BLaER1 treated with 17β-estradiol and CSF1 and Interleukin-3, amounts not matched to agents 10 nM and 100 nM (cell line): ENCODE measurements at regions not wholly inside any gene's neighbourhood (a gene's known extent, or its start where the extent isn't known, plus 50 kb on each side); places are given as distances from the start of the nearest gene placed in this dataset.
"Not testable (repeated sequence)": the region's sequence is repeated elsewhere in the genome, so short reads cannot be mapped to it uniquely, and the experiment has no call there.

ENCODE experiments used
- H3K27ac ChIP-seq, 11 experiments: shearing (Covaris generic); formaldehyde crosslinking; 2 replicates each; pipeline ENCODE4 v1.8.1; 2022
- H3K27me3 ChIP-seq, 11 experiments: shearing (Covaris generic); formaldehyde crosslinking; 2 replicates each; pipeline ENCODE4 v1.8.1; 2022
- H3K36me3 ChIP-seq, 11 experiments: shearing (Covaris generic); formaldehyde crosslinking; 2 replicates each; pipeline ENCODE4 v1.8.1; 2022
- H3K4me1 ChIP-seq, 10 experiments: shearing (Covaris generic); formaldehyde crosslinking; 2 replicates each; pipeline ENCODE4 v1.8.1; 2022
- H3K4me2 ChIP-seq, 11 experiments: shearing (Covaris generic); formaldehyde crosslinking; 2 replicates each; pipeline ENCODE4 v1.8.1; 2022
- H3K4me3 ChIP-seq, 10 experiments: shearing (Covaris generic); formaldehyde crosslinking; 2 replicates each; pipeline ENCODE4 v1.8.1; 2022
- H3K9ac ChIP-seq, 11 experiments: shearing (Covaris generic); formaldehyde crosslinking; 2 replicates each; pipeline ENCODE4 v1.8.1; 2022
- H3K9me3 ChIP-seq, 11 experiments: shearing (Covaris generic); formaldehyde crosslinking; replicated peaks in 1 of 11; 2 replicates each; pipeline ENCODE4 v1.8.1; 2022
- H4K20me1 ChIP-seq, 11 experiments: shearing (Covaris generic); formaldehyde crosslinking; 2 replicates each; pipeline ENCODE4 v1.8.1; 2022
- Cebpa-rat ChIP-seq, 11 experiments: shearing (Covaris generic); IDR thresholded peaks; 2 replicates each; pipeline ENCODE4 v1.8.1; 2022

DNA sequence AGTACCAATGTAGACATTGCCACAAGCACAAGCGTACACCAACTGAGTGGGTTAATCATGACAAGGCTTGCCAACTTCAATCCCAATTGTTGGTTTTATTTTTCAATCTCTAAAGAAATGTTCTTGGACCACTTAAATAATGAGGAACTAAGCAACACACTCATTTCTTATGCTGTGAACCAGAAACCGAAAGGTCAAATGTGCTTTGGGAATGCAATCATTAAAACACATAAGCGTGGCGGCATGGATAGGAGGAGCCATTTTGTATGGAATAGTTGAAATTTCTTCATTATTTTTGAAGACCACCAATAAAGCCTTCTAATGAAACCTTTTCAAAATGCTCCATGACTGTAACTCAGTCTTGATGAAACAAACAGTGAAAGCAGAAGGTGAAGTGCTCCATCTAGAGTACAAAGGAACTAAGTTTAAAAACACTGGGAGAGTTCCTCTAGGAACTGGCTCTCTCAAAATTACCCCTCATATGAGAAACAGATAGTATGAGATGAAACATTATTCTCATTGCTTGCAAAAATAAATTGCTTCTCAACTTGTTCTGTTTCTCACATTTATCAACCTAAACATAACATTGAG is 113.2 kb upstream of the CHST9 start:
- Histone ChIP-seq H3K4me1 (no peaks in the 10 kb centered on the region), H3K27me3 (no peaks in the 10 kb centered on the region), H3K4me3 (no peak overlapping the region), H3K9ac (no peak overlapping the region), H3K9me3 (no peaks in the 10 kb centered on the region), H4K20me1 (no peaks in the 10 kb centered on the region), H3K27ac (no peak overlapping the region), H3K36me3 (no peaks in the 10 kb centered on the region), H3K4me2 (no peak overlapping the region)
- TF ChIP-seq Cebpa-rat (IDR thresholded peaks at IDR 0.05) = no peak

DNA sequence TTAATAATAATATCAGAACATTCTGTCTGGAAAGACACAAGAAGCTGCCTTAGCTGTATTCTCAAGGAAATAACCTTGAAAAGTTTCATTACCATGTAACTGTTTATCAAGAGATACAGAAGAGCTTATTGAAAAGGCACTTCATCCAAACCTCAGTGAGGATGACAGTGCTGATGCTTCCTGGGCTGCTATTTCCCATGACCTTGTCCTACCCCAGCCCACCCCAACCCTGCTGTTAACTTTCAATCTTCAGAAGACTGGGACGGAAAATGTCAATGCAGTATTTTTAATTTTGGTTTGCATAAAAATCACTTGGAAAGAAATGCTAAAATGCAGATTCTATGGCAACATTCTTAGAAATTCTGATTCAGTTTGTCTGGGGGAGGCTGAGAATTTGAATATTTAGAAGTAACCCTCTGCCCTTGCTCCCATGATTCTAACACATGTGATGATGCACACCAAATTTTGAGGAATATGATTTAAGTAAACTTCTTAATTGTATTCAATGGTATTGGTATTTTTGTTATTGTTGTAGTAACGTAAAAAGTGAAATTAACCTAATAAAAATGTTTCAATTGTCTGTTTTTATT is 101.0 kb upstream of the CHST9 start:
- H3K27ac ChIP-seq, H3K36me3 ChIP-seq, H3K4me1 ChIP-seq, H3K4me2 ChIP-seq, H3K4me3 ChIP-seq, H4K20me1 ChIP-seq, H3K27me3 ChIP-seq, H3K9me3 ChIP-seq, H3K9ac ChIP-seq: not testable (repeated sequence)

DNA sequence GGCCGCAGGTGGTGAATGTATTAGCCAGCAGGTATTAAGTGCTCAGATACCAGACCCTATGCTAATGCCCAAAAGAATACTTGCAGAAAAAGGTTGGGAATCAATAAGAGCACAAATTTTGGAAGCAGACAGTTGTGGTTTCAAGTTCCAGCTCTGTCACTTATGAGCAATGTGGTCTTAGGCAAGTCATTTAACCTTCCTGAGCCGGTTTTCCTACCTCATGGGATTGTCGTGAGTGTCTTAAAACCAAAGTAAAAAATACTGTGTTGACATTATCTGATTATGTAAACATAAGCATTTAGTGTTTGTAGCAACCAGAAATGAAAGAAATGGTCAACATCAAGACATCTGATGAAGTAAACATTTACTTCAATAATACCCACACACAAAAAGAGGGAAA is 93.0 kb upstream of the CHST9 start:
- H3K36me3 ChIP-seq = no peaks in the 10 kb centered on the region
- no peaks in the 10 kb centered on the region for H3K27me3 ChIP-seq
- H3K9ac ChIP-seq = no peak overlapping the region
- no peak overlapping the region for H3K4me2 ChIP-seq
- no peaks in the 10 kb centered on the region for H3K9me3 ChIP-seq
- no peak overlapping the region for H3K27ac ChIP-seq
- no peak overlapping the region for H3K4me3 ChIP-seq
- peaks cover 0 to 15% (median 4%) of the 10 kb centered on the region in 10 experiments; a peak in 9 of 20 replicates for H3K4me1 ChIP-seq
- TF ChIP-seq Cebpa-rat (IDR thresholded peaks at IDR 0.05) = no peak
- H4K20me1 ChIP-seq = no peaks in the 10 kb centered on the region

DNA sequence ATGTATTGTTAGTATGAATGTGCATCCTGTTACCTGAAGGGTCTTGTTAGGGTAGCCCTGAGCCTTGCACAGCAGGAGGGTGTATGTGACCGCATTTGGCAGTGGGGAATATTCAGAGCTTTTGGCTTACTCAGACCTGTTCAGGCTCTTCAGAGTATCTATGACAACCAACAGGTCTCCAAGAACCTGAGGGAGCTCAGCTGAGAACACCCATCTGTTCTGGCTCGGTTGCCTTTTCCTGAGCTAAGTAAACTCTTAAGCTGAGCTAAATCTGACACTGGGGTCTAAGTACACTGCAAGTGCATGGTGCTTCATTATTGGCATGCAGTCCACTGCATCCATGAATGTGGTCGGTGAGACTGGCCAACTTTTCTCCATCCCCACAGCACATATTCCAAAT is 92.4 kb upstream of the CHST9 start:
- Histone ChIP-seq H3K36me3 (no peaks in the 10 kb centered on the region), H3K9me3 (no peaks in the 10 kb centered on the region), H3K27ac (no peak overlapping the region), H4K20me1 (no peaks in the 10 kb centered on the region), H3K4me1 (peaks cover 0 to 15% (median 4%) of the 10 kb centered on the region in 10 experiments; a peak in 9 of 20 replicates), H3K4me2 (no peak overlapping the region), H3K9ac (no peak overlapping the region), H3K27me3 (no peaks in the 10 kb centered on the region), H3K4me3 (no peak overlapping the region)
- no peak for TF ChIP-seq Cebpa-rat (IDR thresholded peaks at IDR 0.05)

DNA sequence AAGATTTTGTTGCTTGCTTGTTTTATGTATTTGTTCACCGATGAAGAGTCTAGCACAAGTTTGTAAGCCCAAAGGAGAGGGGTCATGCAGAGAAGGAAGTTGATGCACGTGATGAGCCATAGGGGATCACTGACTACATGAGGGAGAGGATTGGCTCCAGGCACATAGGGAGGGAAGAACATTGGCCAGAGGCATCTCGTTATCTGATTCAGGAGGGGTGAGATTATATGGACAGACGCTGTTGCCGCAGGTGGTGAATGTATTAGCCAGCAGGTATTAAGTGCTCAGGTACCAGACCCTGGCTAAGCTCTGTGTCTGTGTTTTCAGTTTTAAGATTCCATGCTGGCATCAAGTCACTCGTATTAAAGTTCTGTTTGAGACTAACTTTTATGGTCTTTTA is 91.8 kb upstream of the CHST9 start:
- no peak for TF ChIP-seq Cebpa-rat (IDR thresholded peaks at IDR 0.05)
- no peak overlapping the region for H3K4me3 ChIP-seq
- H3K36me3 ChIP-seq = no peaks in the 10 kb centered on the region
- peak overlapping the region in 5 of 11 experiments; percentile 10 to 33 (median 22); a peak in 6 of 22 replicates for H3K4me2 ChIP-seq
- H3K4me1 ChIP-seq = peaks cover 0 to 15% (median 4%) of the 10 kb centered on the region in 10 experiments; a peak in 9 of 20 replicates
- no peaks in the 10 kb centered on the region for H3K27me3 ChIP-seq
- H3K27ac ChIP-seq = 0 out of 22 replicates have a peak overlapping the region, but pooled peaks of 1 of the 11 experiments have one; percentile 18
- H4K20me1 ChIP-seq = no peaks in the 10 kb centered on the region
- H3K9ac ChIP-seq = no peak overlapping the region
- no peaks in the 10 kb centered on the region for H3K9me3 ChIP-seq

DNA sequence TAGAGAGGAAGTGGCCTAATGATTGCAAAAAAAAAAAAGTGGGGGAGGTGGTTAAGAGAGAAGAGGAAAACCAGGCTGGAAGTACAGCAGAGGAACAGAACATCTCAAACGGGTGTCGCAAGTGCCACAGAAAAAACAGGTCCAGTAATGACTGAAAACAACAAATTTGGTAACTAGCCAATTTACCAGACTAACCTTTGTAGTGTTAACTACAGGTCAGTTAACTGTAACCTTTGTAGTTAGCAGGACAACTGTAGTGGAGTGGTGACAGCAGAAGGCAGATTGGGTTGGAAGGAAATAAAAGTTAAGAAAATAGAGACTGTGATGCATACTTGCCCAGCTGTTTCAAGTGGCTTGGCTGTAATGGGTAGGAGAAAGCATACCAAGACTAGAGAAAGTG is 91.4 kb upstream of the CHST9 start:
- H3K4me1 ChIP-seq = peaks cover 0 to 15% (median 4%) of the 10 kb centered on the region in 10 experiments; a peak in 9 of 20 replicates
- H3K9ac ChIP-seq = no peak overlapping the region
- no peaks in the 10 kb centered on the region for H4K20me1 ChIP-seq

DNA sequence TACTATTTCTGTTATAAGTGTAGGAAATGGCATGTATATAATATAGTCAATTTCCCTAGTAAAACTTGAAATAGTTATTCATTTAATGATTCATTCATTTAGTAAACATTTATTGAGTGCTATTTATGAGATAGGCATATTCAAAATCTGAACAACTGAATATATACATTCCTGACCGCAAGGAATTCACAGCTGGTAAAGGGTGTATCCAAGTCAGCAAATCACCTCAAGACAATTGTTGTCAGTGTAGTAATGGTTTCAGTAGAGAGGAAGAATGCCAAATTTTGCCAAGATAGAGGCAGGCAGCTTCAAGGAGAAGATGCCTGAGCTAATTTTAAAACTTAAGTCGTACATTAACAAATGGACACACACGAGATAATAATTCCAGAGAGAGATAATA is 89.8 kb upstream of the CHST9 start:
- H3K27me3 ChIP-seq = no peaks in the 10 kb centered on the region
- TF ChIP-seq Cebpa-rat (IDR thresholded peaks at IDR 0.05) = no peak
- no peak overlapping the region for H3K4me2 ChIP-seq
- peaks cover 0 to 15% (median 4%) of the 10 kb centered on the region in 10 experiments; a peak in 9 of 20 replicates for H3K4me1 ChIP-seq
- H3K4me3 ChIP-seq = no peak overlapping the region
- peaks cover 0 to 12% (median 4%) of the 10 kb centered on the region in 11 experiments; a peak in 6 of 22 replicates for H3K9me3 ChIP-seq
- H3K9ac ChIP-seq = no peak overlapping the region
- H4K20me1 ChIP-seq = no peaks in the 10 kb centered on the region
- H3K27ac ChIP-seq = no peak overlapping the region
- no peaks in the 10 kb centered on the region for H3K36me3 ChIP-seq

More for the DNA sequence above, 91.4 kb upstream of the CHST9 start:
- Histone ChIP-seq H3K36me3 (no peaks in the 10 kb centered on the region), H3K27ac (0 out of 22 replicates have a peak overlapping the region, but pooled peaks of 1 of the 11 experiments have one; percentile 18), H3K9me3 (peaks cover 0 to under 1% (median 0%) of the 10 kb centered on the region in 11 experiments; a peak in 1 of 22 replicates), H3K4me3 (no peak overlapping the region), H3K4me2 (peak overlapping the region in 5 of 11 experiments; percentile 10 to 33 (median 22); a peak in 6 of 22 replicates), H3K27me3 (no peaks in the 10 kb centered on the region)
- no peak for TF ChIP-seq Cebpa-rat (IDR thresholded peaks at IDR 0.05)

DNA sequence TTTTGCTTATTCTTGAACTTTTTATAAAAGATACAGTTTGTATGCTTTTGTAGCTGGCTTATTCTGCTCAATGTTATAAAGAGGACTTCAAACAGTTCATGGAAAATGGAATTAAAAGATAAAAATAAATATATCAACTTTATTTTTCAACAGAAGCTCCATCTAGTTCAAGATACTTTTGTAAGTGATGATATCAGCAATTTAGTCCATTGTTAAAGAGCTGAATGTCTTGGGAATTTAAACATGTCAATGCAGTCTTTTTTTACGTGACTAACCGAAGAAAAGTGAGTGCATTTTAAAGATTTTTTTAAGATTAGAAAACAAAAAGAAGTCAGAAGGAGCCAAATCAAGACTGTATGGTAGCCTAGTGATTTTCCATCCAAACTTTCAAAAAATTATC is 85.4 kb upstream of the CHST9 start:
- Histone ChIP-seq H3K9me3 (peaks cover 0 to 12% (median 4%) of the 10 kb centered on the region in 11 experiments; a peak in 6 of 22 replicates), H3K9ac (no peak overlapping the region), H4K20me1 (no peaks in the 10 kb centered on the region), H3K4me1 (no peaks in the 10 kb centered on the region), H3K36me3 (no peaks in the 10 kb centered on the region), H3K27me3 (no peaks in the 10 kb centered on the region), H3K4me2 (no peak overlapping the region), H3K27ac (no peak overlapping the region), H3K4me3 (no peak overlapping the region)
- TF ChIP-seq Cebpa-rat (IDR thresholded peaks at IDR 0.05) = no peak

DNA sequence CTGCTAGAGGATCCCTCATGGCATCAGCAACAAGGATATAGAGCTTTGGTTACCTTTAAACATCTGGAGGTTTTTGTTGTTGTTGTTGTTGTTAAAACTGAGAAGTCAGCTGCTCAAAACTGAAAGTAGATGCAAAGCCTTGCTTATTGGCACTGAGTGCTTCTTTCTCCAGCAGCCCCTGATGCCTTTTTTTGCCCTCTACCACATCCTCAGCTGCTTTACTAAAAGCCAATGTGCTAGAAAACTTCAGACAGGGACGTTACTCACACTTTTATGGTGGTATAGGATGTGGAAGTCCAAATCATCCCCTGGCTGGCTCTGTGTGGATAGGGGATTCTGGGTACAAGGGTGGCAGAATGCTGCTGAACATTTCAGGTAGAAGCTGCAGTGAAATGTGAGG is 78.3 kb upstream of the CHST9 start:
- Histone ChIP-seq H3K9ac (no peak overlapping the region), H3K4me3 (no peak overlapping the region), H4K20me1 (no peaks in the 10 kb centered on the region), H3K4me1 (no peaks in the 10 kb centered on the region), H3K27me3 (no peaks in the 10 kb centered on the region), H3K4me2 (no peak overlapping the region), H3K9me3 (no peaks in the 10 kb centered on the region; a peak in 2 of 22 replicates), H3K27ac (no peak overlapping the region), H3K36me3 (no peaks in the 10 kb centered on the region)
- no peak for TF ChIP-seq Cebpa-rat (IDR thresholded peaks at IDR 0.05)
